22Rv1 (cell line): ENCODE measurements at regions not wholly inside any gene's neighbourhood (a gene's known extent, or its start where the extent isn't known, plus 50 kb on each side); places are given as distances from the start of the nearest gene placed in this dataset.

Source experiments
- ZFX ChIP-seq: fragments of 450-650 bp; IDR thresholded peaks from 2 replicates; pipeline ENCODE4 v1.6.1; 2017; ENCODE audit warnings: antibody characterized with exemption, borderline replicate concordance
- TF ChIP-seq, protein P1 (sequence below): fragments of 450-650 bp; IDR thresholded peaks from 2 replicates; pipeline ENCODE4 v1.5.1; 2017; ENCODE audit warnings: mild to moderate bottlenecking

- TF ChIP-seq, protein P1, sequence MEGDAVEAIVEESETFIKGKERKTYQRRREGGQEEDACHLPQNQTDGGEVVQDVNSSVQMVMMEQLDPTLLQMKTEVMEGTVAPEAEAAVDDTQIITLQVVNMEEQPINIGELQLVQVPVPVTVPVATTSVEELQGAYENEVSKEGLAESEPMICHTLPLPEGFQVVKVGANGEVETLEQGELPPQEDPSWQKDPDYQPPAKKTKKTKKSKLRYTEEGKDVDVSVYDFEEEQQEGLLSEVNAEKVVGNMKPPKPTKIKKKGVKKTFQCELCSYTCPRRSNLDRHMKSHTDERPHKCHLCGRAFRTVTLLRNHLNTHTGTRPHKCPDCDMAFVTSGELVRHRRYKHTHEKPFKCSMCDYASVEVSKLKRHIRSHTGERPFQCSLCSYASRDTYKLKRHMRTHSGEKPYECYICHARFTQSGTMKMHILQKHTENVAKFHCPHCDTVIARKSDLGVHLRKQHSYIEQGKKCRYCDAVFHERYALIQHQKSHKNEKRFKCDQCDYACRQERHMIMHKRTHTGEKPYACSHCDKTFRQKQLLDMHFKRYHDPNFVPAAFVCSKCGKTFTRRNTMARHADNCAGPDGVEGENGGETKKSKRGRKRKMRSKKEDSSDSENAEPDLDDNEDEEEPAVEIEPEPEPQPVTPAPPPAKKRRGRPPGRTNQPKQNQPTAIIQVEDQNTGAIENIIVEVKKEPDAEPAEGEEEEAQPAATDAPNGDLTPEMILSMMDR = no peak
- TF ChIP-seq ZFX = no peak
Measured at GRCh38 chr10:56068473-56069263, 292.4 kb downstream of the ZWINT start.
